ENCODE measurements at regions not wholly inside any gene's neighbourhood (a gene's known extent, or its start where the extent isn't known, plus 50 kb on each side); places are given as distances from the start of the nearest gene placed in this dataset.

GRCh38 chr13:70483599-70484276 lies 375.5 kb upstream of the KLHL1 start:
- no peak for FAIRE-seq

GRCh38 chr13:70473907-70474306 lies 365.7 kb upstream of the KLHL1 start:
- FAIRE-seq, result no peak

GRCh38 chr13:70469077-70469476 lies 360.8 kb upstream of the KLHL1 start:
- no peak for FAIRE-seq

- FAIRE-seq, result no peak
Measured at GRCh38 chr13:70457474-70457873, 349.2 kb upstream of the KLHL1 start.

GRCh38 chr13:70448820-70449219 lies 340.6 kb upstream of the KLHL1 start:
- no peak for FAIRE-seq

GRCh38 chr13:70432276-70432805 lies 324.1 kb upstream of the KLHL1 start:
- FAIRE-seq, result no peak

GRCh38 chr13:70430256-70430655 lies 322.0 kb upstream of the KLHL1 start:
- FAIRE-seq, result no peak

GRCh38 chr13:70424928-70425327 lies 316.7 kb upstream of the KLHL1 start:
- no peak for FAIRE-seq

- FAIRE-seq, result no peak
Measured at GRCh38 chr13:70424428-70424827, 316.2 kb upstream of the KLHL1 start.

- no peak for FAIRE-seq
Measured at GRCh38 chr13:70415136-70415535, 306.9 kb upstream of the KLHL1 start.

GRCh38 chr13:70408865-70409264 lies 300.6 kb upstream of the KLHL1 start:
- no peak for FAIRE-seq

- no peak for FAIRE-seq
Measured at GRCh38 chr13:70407486-70407885, 299.2 kb upstream of the KLHL1 start.

- no peak for FAIRE-seq
Measured at GRCh38 chr13:70405266-70405665, 297.0 kb upstream of the KLHL1 start.

- FAIRE-seq, result no peak
Measured at GRCh38 chr13:70394031-70394548, 285.8 kb upstream of the KLHL1 start.

- no peak for FAIRE-seq
Measured at GRCh38 chr13:70391678-70392077, 283.4 kb upstream of the KLHL1 start.

GRCh38 chr13:70390968-70391367 lies 282.7 kb upstream of the KLHL1 start:
- no peak for FAIRE-seq

GRCh38 chr13:70390064-70390463 lies 281.8 kb upstream of the KLHL1 start:
- no peak for FAIRE-seq

GRCh38 chr13:70388935-70389334 lies 280.7 kb upstream of the KLHL1 start:
- no peak for FAIRE-seq

GRCh38 chr13:70386919-70387318 lies 278.7 kb upstream of the KLHL1 start:
- no peak for FAIRE-seq

- no peak for FAIRE-seq
Measured at GRCh38 chr13:70385852-70386251, 277.6 kb upstream of the KLHL1 start.

- FAIRE-seq, result no peak
Measured at GRCh38 chr13:70384156-70384555, 275.9 kb upstream of the KLHL1 start.

- no peak for FAIRE-seq
Measured at GRCh38 chr13:70380809-70381208, 272.6 kb upstream of the KLHL1 start.

GRCh38 chr13:70375718-70376117 lies 267.5 kb upstream of the KLHL1 start:
- FAIRE-seq, result no peak

GRCh38 chr13:70370924-70371323 lies 262.7 kb upstream of the KLHL1 start:
- FAIRE-seq, result no peak

- FAIRE-seq, result no peak
Measured at GRCh38 chr13:70366720-70367119, 258.5 kb upstream of the KLHL1 start.
